ENCODE measurements at regions not wholly inside any gene's neighbourhood (a gene's known extent, or its start where the extent isn't known, plus 50 kb on each side); places are given as distances from the start of the nearest gene placed in this dataset.

GRCh38 chr2:120653871-120654270 is 81.8 kb upstream of the GLI2 start:
- H3K36me3 ChIP-seq = no peaks in the 10 kb centered on the region
- no peak overlapping the region for H3K27ac ChIP-seq
- H3K9me3 ChIP-seq (ENCODE audit: low read depth) = no peaks in the 10 kb centered on the region
- no peak for TF ChIP-seq CTCF (IDR thresholded peaks at IDR 0.05; ENCODE audit: low read depth, low read length)
- peaks cover 40% of the 10 kb centered on the region for H3K27me3 ChIP-seq
- DNase-seq (ENCODE audit: low read depth in 1 of 2, low spot score in 1 of 2) = no peak
- no peaks in the 10 kb centered on the region for H3K4me1 ChIP-seq (ENCODE audit: low read depth)
- no peak overlapping the region for H3K4me3 ChIP-seq

GRCh38 chr2:120654381-120655134 is 81.1 kb upstream of the GLI2 start:
- no peak for TF ChIP-seq CTCF (IDR thresholded peaks at IDR 0.05; ENCODE audit: low read depth, low read length)
- Histone ChIP-seq H3K27ac (no peak overlapping the region), H3K27me3 (peaks cover 47% of the 10 kb centered on the region), H3K9me3 (ENCODE audit: low read depth) (no peaks in the 10 kb centered on the region), H3K36me3 (no peaks in the 10 kb centered on the region), H3K4me1 (ENCODE audit: low read depth) (no peaks in the 10 kb centered on the region), H3K4me3 (no peak overlapping the region)
- DNase-seq (ENCODE audit: low read depth in 1 of 2, low spot score in 1 of 2) = no peak

GRCh38 chr2:120656273-120656950 is 79.3 kb upstream of the GLI2 start:
- DNase-seq (ENCODE audit: low read depth in 1 of 2, low spot score in 1 of 2) = no peak
- TF ChIP-seq CTCF (IDR thresholded peaks at IDR 0.05; ENCODE audit: low read depth, low read length) = no peak
- no peak overlapping the region for H3K27ac ChIP-seq
- no peaks in the 10 kb centered on the region for H3K36me3 ChIP-seq
- H3K27me3 ChIP-seq = peaks cover 62% of the 10 kb centered on the region
- no peaks in the 10 kb centered on the region for H3K4me1 ChIP-seq (ENCODE audit: low read depth)
- no peaks in the 10 kb centered on the region for H3K9me3 ChIP-seq (ENCODE audit: low read depth)
- H3K4me3 ChIP-seq = no peak overlapping the region

DNA sequence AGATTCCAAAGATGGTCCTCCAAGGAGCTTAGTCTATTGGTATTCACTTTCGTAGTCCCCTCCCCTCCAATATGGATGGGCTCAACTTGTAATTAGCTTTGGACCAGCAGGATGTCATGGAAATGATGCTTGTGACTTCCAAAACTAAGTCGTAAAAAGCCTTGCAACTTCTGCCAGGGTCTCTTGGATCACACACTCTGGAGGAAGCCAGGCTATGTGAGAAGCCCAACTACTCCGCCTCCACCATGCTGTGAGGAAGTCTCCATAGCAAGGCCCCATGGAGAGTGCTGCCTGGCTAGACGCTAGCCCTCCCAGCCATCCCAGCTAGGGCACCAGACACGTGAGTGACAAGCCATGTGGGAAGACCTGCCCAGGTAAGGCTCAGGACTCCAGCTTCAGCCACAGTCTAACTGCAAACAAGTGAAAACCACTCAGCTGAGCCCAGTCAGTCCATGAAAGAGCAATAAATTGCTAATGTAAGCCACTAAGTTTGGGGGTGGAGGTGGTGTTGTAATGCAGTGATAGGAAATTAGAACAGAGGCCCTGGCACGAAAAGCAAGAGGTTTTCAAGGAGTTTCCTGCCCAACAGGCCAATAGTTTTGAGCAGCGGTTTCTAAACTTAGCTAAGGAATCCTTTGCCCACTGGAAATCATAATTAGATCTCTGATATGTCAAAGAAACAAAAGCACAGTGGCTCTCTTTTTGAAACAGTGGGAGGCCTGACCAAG is 77.5 kb upstream of the GLI2 start:
- peak in 1 of 2 donors; percentile 76 for DNase-seq (ENCODE audit: low read depth in 1 of 2, low spot score in 1 of 2)
- Histone ChIP-seq H3K27me3 (peaks cover 63% of the 10 kb centered on the region), H3K4me1 (ENCODE audit: low read depth) (no peaks in the 10 kb centered on the region), H3K9me3 (ENCODE audit: low read depth) (no peaks in the 10 kb centered on the region), H3K4me3 (no peak overlapping the region), H3K36me3 (no peaks in the 10 kb centered on the region), H3K27ac (no peak overlapping the region)
- TF ChIP-seq CTCF (IDR thresholded peaks at IDR 0.05; ENCODE audit: low read depth, low read length) = no peak

- no peak for DNase-seq (ENCODE audit: low read depth in 1 of 2, low spot score in 1 of 2)
- TF ChIP-seq CTCF (IDR thresholded peaks at IDR 0.05; ENCODE audit: low read depth, low read length) = no peak
- H3K4me1 ChIP-seq (ENCODE audit: low read depth) = no peaks in the 10 kb centered on the region
These were observed 76.9 kb upstream of the GLI2 start for GRCh38 chr2:120658770-120659158.

More at GRCh38 chr2:120658770-120659158, 76.9 kb upstream of the GLI2 start:
- peaks cover 58% of the 10 kb centered on the region for H3K27me3 ChIP-seq
- no peak overlapping the region for H3K4me3 ChIP-seq
- H3K9me3 ChIP-seq (ENCODE audit: low read depth) = no peaks in the 10 kb centered on the region
- H3K27ac ChIP-seq = no peak overlapping the region
- H3K36me3 ChIP-seq = no peaks in the 10 kb centered on the region

Measured in cardiac muscle cell (in vitro differentiated cells and primary cell).